ENCODE measurements at regions not wholly inside any gene's neighbourhood (a gene's known extent, or its start where the extent isn't known, plus 50 kb on each side); places are given as distances from the start of the nearest gene placed in this dataset.

DNA sequence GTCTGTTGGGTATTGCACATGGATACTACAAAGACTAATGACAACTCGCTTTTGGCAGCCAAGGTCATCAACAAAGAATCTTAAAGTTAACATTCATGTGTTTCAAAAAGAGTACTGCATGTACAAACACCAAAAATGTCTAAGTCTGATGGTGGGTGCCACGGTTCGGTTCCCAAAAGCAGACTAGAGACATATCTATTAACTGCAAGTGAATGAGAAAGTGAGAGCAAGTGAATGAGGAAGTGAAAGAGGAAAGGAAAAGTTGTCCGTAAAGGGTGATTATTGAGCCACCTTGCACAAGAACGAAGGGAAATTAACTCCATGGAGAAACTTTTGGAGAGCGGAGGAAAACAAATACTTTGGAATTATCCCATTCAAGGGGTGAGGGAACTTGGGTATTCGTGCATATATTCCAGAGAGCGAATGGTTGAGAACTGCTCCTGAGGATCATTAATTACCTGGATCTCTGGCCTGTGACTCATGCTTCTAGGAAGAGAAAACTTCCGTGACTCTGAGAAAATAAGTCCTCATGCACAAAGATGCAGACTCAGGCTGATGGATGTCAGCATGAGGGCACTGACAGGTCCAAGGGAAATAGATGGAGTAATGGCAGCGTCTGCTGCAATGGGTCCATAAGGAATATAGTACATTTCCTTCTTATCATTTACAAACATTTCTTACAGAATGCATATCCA is 336.5 kb upstream of the TGFBR2 start:
- no peak for DNase-seq

GRCh38 chr3:30271781-30272180 is 334.6 kb upstream of the TGFBR2 start:
- no peak for DNase-seq

DNA sequence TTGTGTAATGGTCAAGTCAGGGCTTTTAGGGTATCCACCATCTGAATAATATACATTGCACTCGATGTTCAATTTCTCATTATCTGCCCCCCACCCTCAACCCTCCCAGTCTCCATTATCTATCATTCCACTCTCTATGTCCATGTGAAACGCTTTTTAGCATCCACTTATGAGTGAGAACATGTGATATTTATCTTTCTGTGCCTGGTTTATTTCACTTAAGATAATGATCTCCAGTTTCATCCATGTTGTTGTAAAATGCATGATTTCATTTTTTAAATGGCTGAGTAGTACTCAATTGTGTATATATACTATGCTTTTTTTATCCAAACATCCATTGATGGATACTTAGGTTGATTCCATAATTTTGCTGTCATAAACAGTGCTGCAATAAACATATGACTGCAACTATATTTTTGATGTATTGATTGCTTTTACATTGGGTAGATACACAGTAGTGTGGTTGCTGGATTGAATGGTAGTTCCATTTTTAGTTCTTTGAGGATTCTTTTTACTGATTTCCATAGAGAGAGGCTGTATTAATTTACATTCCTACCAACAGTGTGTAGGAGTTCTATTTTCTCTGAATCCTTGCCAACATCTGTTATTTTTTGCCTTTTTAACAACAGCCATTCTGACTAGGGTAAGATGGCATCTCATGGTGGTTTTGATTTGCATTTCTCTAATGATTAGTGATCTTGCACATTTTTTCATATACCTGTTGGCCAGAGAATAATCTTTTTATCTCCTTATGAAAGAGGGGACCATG is 332.9 kb upstream of the TGFBR2 start:
- no peak for DNase-seq

GRCh38 chr3:30277494-30277893 is 328.9 kb upstream of the TGFBR2 start:
- no peak for DNase-seq

DNA sequence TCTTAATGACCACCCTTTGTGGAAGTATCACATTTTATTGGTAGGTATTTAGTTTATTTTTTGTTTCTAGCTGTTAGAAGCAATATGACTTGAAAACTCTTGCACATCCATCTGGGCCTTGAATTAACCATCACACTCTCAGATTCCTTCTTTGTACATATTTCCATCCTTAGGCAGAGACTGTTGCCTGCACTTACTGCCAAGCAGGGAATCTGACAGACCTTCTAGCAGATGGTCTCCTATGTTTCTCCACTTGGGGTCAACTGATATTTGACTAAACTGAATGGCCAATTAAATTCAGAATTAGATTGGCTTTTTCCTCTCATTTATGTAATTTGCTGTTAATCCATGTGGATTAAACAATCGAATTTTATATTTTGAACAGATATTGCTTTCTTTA is 324.9 kb upstream of the TGFBR2 start:
- peak in 1 of 2 experiments; percentile 56 for DNase-seq

DNA sequence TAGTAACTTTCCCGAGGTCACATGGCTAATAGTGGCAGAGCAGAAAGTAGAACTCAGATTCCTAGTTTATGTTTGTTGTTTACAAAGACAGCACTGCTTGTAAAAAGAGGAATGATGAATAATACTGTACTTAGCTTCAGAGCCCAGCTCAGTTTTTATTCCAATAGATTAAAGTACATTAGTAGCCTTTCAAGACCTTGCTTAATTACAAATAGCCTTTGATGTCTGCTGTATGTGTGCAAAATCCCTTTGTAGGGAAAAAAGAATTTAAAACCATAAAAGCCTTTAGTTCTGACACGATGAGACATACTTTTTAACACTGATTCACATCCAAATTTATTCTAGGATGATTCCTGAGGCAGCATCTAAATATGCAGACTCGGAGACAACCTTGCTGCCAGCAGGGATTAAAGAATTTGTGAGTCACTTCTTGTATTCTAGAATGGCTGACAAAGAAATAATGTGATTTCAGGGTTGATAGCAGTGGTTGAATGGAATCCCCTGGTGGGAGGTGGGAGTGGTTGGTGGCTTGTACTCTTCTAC is 324.2 kb upstream of the TGFBR2 start:
- DNase-seq = no peak

DNA sequence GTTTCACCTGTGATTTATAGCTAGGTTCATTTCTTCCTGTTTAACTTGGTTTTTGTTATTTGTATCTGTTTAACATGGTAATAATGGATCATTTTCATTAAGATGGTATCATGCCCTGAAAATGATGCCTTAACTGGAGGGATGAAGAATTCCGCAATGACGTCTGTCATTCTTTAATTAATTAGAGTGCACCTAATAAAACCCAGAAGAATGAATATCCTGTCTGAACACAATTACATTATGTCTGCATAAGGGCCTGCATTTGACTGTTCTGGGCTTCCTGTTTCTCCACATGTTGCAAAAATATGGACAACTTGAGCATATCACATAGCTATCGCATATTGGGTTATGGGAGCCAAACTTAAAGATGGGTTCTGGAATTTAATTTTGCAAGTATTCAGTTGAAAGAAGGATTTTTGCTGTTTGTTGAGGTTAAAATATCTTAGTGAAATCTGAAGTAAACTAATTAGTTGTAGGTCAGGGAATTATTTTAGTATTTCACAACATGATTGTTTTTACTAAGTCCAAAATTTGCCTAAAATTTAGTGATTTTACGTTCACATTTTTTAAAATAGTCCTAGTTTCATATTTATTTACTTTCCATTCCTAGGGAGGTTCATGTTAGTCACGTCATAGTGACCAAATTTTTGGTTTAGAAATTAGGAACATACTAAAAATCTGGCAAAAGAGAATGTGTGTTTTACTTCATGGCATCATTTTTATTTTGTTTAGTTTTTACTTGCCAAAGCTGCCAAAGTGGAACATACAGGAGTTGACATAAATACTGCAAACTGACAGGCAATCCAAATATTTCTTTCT is 321.0 kb upstream of the TGFBR2 start:
- no peak for DNase-seq

- no peak for DNase-seq
Observed at GRCh38 chr3:30286007-30286669, 320.3 kb upstream of the TGFBR2 start.

DNA sequence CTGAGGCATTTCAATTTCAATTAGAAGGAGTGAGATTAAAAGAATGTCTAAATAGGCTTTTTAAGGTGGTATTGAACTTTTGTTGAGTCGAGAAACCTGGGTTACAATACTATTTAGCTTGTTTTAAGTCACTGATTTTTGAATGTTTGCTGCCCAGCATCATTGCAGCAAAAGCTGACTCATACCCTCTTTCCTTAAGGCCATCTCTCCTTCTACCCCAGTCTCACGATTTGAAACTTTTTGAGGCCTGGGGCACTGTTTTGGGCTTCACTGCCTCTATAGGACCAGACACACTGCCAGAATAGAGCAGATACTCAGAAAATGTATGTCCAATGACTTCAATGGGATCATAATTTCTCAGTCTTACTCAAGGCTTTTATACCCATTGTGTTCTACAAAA is 319.6 kb upstream of the TGFBR2 start:
- DNase-seq = no peak

DNA sequence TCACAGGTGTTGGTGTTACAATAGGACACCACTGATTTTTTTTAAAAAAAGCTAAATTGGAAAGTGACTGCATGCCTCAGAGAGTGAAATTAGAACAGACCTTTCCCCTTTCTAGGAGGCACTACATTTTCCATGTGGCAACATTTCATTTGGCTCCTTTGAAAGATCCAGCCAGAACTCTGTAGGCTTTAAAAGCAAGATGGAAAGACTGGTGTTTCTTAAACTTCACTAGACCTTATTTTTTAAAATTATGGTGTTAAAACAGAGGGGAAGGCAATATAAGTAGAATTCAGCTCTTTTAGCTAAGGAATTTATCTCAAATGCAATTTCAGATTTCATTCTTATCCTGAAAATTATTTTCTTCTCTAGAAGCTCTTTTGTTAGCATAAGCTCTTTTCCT is 317.6 kb upstream of the TGFBR2 start:
- no peak for DNase-seq

- no peak for DNase-seq
Observed at GRCh38 chr3:30289324-30289723, 317.1 kb upstream of the TGFBR2 start.

- DNase-seq = no peak
Observed at GRCh38 chr3:30289766-30290165, 316.6 kb upstream of the TGFBR2 start.

GRCh38 chr3:30290479-30290878 is 315.9 kb upstream of the TGFBR2 start:
- no peak for DNase-seq

- DNase-seq = no peak
Observed at GRCh38 chr3:30292192-30292893, 314.1 kb upstream of the TGFBR2 start.

DNA sequence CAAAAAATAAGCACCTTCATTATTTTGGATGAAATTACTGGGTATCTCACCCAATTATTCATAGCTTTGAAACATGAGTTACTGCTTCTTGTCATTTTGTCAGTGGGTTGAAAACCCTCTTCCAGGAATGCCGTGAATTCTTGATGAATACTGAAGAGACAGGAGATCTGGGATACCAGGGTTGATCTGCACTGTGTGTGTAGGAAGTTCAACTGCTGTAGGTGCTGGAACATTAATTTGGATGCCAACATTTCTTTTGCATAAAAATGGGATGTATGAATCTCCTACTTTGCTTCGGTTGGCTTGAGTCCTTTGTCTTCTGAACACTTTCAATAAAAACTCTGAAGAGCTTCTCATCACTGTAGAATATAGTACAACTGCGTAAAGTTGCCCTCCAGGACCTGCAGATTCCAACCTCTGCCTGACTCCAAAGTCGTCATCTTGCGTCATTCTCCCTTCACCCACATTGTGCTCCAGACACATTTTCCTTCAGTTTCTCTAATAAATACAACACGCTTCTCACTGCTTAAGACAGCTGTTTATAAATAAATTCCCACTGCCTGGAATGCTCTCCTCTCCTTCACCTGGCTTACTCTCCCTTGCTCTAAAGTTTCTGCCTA is 312.7 kb upstream of the TGFBR2 start:
- no peak for DNase-seq

- DNase-seq = no peak
Observed at GRCh38 chr3:30294241-30294667, 312.1 kb upstream of the TGFBR2 start.

- DNase-seq = no peak
Observed at GRCh38 chr3:30297112-30297511, 309.3 kb upstream of the TGFBR2 start.

GRCh38 chr3:30299674-30300385 is 306.6 kb upstream of the TGFBR2 start:
- DNase-seq = no peak

DNA sequence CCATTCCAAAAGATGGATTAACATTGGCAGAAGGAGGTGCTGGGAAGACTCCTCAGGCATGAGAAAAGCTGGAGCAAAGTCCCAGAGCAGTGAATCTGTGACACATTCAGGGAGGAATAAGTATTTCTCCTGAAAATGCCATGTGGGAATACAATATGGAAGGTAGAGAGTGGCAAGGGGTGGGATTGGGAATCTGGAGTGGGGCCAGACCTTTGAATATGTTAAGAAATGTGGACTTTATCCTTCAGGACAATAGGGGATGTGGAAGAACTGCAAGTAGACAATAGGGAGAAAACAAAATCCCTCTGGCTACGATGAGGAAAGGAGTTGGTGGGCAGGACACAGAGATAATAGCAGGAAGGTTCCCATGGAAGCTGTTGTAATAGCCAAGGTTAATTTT is 305.6 kb upstream of the TGFBR2 start:
- DNase-seq = no peak

DNA sequence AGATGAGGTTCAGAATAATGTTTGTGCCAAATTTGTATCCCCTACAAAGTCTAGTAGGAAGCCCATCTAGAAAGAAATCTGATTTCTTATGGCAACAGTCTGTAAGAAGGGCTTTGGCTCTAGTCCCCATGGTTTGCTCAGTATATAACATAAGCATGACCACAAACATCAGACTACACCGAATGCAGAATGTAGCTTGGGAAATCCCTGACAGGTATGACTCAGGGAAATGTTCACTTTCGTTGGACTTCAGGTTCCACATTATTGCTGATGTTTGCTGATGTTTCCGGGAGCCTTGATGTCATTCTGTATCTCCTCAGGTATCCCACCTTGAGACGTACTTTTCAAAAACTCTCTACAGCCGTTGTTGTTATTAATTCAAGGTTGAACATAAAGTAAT is 304.4 kb upstream of the TGFBR2 start:
- DNase-seq = no peak

GRCh38 chr3:30303770-30304169 is 302.6 kb upstream of the TGFBR2 start:
- no peak for DNase-seq

Data from NCI-H524 (cell line).